ENCODE measurements at regions not wholly inside any gene's neighbourhood (a gene's known extent, or its start where the extent isn't known, plus 50 kb on each side); places are given as distances from the start of the nearest gene placed in this dataset.

DNA sequence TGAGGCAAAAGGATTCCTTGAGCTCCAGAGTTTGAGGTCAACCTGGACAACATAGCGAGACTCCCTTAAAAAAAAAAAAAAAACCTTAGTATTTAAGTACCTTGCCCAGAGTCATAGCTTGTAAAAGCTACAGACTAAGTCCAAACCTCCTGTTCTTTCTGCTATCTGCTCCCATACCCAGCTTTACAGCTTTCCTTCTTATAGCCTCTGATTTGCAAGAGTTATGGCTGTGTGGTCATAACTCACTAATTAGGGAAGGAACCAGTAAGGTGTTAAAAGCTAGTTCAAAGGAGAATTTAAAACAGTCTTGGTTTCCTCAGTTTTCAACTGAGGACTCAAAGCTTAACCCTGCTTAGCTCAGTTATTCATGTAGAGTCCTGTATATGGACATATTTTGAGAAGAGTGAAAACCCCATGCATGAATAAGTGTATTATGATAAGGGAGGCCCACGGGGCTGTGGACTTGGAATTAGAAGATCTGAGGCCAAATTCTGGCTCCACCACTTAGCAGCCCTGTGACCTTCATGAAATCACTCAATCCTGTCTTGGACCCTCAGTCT lies 135.5 kb upstream of the SMAD3 start (continued):
- TF ChIP-seq EP300 (IDR thresholded peaks at IDR 0.05; ENCODE audit: borderline replicate concordance in 1 of 2, control insufficient read depth in 1 of 2, low read depth in 2 of 2, low read length in 2 of 2) (no peak), ZNF207 (IDR thresholded peaks at IDR 0.05; ENCODE audit: borderline replicate concordance) (no peak), CHD2 (IDR thresholded peaks at IDR 0.05; ENCODE audit: borderline replicate concordance, low read depth, low read length) (no peak), POLR2AphosphoS2 (IDR thresholded peaks at IDR 0.05; ENCODE audit: low read depth, low read length) (no peak), CREM (IDR thresholded peaks at IDR 0.05; ENCODE audit: low read depth) (no peak)
- TF ChIP-seq, protein P1, sequence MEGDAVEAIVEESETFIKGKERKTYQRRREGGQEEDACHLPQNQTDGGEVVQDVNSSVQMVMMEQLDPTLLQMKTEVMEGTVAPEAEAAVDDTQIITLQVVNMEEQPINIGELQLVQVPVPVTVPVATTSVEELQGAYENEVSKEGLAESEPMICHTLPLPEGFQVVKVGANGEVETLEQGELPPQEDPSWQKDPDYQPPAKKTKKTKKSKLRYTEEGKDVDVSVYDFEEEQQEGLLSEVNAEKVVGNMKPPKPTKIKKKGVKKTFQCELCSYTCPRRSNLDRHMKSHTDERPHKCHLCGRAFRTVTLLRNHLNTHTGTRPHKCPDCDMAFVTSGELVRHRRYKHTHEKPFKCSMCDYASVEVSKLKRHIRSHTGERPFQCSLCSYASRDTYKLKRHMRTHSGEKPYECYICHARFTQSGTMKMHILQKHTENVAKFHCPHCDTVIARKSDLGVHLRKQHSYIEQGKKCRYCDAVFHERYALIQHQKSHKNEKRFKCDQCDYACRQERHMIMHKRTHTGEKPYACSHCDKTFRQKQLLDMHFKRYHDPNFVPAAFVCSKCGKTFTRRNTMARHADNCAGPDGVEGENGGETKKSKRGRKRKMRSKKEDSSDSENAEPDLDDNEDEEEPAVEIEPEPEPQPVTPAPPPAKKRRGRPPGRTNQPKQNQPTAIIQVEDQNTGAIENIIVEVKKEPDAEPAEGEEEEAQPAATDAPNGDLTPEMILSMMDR (IDR thresholded peaks at IDR 0.05 in 2 of 3, conservative IDR thresholded peaks at IDR 0.05 in 1 of 3; ENCODE audit: control insufficient read depth in 2 of 3, extremely low read depth in 1 of 3, insufficient read depth in 1 of 3, low read depth in 3 of 3, low read length in 3 of 3): no peak
- TF ChIP-seq, protein P2, sequence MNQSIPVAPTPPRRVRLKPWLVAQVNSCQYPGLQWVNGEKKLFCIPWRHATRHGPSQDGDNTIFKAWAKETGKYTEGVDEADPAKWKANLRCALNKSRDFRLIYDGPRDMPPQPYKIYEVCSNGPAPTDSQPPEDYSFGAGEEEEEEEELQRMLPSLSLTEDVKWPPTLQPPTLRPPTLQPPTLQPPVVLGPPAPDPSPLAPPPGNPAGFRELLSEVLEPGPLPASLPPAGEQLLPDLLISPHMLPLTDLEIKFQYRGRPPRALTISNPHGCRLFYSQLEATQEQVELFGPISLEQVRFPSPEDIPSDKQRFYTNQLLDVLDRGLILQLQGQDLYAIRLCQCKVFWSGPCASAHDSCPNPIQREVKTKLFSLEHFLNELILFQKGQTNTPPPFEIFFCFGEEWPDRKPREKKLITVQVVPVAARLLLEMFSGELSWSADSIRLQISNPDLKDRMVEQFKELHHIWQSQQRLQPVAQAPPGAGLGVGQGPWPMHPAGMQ (IDR thresholded peaks at IDR 0.05; ENCODE audit: borderline replicate concordance): no peak
- TF ChIP-seq, protein P3, sequence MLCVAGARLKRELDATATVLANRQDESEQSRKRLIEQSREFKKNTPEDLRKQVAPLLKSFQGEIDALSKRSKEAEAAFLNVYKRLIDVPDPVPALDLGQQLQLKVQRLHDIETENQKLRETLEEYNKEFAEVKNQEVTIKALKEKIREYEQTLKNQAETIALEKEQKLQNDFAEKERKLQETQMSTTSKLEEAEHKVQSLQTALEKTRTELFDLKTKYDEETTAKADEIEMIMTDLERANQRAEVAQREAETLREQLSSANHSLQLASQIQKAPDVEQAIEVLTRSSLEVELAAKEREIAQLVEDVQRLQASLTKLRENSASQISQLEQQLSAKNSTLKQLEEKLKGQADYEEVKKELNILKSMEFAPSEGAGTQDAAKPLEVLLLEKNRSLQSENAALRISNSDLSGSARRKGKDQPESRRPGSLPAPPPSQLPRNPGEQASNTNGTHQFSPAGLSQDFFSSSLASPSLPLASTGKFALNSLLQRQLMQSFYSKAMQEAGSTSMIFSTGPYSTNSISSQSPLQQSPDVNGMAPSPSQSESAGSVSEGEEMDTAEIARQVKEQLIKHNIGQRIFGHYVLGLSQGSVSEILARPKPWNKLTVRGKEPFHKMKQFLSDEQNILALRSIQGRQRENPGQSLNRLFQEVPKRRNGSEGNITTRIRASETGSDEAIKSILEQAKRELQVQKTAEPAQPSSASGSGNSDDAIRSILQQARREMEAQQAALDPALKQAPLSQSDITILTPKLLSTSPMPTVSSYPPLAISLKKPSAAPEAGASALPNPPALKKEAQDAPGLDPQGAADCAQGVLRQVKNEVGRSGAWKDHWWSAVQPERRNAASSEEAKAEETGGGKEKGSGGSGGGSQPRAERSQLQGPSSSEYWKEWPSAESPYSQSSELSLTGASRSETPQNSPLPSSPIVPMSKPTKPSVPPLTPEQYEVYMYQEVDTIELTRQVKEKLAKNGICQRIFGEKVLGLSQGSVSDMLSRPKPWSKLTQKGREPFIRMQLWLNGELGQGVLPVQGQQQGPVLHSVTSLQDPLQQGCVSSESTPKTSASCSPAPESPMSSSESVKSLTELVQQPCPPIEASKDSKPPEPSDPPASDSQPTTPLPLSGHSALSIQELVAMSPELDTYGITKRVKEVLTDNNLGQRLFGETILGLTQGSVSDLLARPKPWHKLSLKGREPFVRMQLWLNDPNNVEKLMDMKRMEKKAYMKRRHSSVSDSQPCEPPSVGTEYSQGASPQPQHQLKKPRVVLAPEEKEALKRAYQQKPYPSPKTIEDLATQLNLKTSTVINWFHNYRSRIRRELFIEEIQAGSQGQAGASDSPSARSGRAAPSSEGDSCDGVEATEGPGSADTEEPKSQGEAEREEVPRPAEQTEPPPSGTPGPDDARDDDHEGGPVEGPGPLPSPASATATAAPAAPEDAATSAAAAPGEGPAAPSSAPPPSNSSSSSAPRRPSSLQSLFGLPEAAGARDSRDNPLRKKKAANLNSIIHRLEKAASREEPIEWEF (IDR thresholded peaks at IDR 0.05; ENCODE audit: insufficient replicate concordance, low read depth, low read length): no peak
- TF ChIP-seq, protein P4, sequence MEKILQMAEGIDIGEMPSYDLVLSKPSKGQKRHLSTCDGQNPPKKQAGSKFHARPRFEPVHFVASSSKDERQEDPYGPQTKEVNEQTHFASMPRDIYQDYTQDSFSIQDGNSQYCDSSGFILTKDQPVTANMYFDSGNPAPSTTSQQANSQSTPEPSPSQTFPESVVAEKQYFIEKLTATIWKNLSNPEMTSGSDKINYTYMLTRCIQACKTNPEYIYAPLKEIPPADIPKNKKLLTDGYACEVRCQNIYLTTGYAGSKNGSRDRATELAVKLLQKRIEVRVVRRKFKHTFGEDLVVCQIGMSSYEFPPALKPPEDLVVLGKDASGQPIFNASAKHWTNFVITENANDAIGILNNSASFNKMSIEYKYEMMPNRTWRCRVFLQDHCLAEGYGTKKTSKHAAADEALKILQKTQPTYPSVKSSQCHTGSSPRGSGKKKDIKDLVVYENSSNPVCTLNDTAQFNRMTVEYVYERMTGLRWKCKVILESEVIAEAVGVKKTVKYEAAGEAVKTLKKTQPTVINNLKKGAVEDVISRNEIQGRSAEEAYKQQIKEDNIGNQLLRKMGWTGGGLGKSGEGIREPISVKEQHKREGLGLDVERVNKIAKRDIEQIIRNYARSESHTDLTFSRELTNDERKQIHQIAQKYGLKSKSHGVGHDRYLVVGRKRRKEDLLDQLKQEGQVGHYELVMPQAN (conservative IDR thresholded peaks at IDR 0.05): no peak
- TF ChIP-seq, protein P5, sequence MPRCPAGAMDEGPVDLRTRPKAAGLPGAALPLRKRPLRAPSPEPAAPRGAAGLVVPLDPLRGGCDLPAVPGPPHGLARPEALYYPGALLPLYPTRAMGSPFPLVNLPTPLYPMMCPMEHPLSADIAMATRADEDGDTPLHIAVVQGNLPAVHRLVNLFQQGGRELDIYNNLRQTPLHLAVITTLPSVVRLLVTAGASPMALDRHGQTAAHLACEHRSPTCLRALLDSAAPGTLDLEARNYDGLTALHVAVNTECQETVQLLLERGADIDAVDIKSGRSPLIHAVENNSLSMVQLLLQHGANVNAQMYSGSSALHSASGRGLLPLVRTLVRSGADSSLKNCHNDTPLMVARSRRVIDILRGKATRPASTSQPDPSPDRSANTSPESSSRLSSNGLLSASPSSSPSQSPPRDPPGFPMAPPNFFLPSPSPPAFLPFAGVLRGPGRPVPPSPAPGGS (IDR thresholded peaks at IDR 0.05; ENCODE audit: borderline replicate concordance, insufficient read depth, low read depth, low read length, poor library complexity, severe bottlenecking): no peak
- TF ChIP-seq, protein P6, sequence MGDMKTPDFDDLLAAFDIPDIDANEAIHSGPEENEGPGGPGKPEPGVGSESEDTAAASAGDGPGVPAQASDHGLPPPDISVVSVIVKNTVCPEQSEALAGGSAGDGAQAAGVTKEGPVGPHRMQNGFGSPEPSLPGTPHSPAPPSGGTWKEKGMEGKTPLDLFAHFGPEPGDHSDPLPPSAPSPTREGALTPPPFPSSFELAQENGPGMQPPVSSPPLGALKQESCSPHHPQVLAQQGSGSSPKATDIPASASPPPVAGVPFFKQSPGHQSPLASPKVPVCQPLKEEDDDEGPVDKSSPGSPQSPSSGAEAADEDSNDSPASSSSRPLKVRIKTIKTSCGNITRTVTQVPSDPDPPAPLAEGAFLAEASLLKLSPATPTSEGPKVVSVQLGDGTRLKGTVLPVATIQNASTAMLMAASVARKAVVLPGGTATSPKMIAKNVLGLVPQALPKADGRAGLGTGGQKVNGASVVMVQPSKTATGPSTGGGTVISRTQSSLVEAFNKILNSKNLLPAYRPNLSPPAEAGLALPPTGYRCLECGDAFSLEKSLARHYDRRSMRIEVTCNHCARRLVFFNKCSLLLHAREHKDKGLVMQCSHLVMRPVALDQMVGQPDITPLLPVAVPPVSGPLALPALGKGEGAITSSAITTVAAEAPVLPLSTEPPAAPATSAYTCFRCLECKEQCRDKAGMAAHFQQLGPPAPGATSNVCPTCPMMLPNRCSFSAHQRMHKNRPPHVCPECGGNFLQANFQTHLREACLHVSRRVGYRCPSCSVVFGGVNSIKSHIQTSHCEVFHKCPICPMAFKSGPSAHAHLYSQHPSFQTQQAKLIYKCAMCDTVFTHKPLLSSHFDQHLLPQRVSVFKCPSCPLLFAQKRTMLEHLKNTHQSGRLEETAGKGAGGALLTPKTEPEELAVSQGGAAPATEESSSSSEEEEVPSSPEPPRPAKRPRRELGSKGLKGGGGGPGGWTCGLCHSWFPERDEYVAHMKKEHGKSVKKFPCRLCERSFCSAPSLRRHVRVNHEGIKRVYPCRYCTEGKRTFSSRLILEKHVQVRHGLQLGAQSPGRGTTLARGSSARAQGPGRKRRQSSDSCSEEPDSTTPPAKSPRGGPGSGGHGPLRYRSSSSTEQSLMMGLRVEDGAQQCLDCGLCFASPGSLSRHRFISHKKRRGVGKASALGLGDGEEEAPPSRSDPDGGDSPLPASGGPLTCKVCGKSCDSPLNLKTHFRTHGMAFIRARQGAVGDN (IDR thresholded peaks at IDR 0.05): no peak
